ENCODE measurements at regions not wholly inside any gene's neighbourhood (a gene's known extent, or its start where the extent isn't known, plus 50 kb on each side); places are given as distances from the start of the nearest gene placed in this dataset.

DNA sequence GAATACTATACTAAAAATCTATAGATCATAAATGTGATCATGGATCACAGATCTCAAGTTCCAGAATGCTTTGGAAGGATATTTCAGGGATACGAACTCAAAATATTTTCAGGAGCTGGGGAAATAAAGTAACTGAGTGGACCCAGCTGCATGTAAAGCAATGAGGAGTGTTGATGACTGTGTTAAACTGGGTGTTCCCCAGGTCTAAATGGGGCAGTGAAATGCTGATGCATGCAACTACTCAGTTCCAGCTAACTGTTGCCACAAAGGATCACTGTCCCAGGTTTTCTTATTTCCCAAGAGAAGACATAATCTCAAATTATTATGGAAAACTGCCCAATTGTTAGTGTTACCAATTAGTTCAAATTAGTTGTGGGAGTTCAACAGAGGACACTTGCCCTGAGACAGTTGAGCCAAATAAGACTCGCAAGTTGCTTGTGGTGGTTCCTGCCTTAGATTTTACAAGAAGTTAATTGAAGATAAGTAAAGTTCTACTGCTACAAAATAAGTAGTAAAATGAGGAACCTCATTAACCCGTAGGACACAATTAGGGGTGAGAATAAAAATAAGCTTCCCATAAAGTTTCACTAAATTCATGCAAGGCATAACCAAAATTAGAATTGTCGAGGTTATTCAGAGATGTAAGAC, 66.3 kb upstream of the IL12A start:
- DNase-seq = no peak

DNA sequence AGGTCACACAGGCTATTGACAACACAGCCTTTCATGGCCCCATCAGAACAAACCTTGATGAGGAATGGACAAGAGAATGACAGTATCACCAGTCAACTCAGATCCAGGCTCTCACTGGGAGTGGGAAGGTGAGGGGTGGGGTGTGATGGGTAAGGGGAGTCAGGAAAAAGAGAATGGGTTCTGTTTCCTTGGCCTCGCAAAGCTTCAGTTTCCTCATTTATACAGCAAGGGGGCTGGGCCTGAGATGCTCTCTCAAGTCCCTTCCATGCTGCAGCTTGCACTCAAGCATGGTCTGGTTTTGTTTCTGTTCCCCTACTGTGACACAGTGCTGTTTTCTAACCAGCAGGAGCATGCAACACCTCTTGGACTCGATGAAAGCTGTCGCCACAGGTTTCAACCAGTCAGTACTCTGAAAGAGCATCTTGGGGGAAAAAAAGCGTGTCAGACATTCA, 65.7 kb upstream of the IL12A start:
- DNase-seq = no peak

DNA sequence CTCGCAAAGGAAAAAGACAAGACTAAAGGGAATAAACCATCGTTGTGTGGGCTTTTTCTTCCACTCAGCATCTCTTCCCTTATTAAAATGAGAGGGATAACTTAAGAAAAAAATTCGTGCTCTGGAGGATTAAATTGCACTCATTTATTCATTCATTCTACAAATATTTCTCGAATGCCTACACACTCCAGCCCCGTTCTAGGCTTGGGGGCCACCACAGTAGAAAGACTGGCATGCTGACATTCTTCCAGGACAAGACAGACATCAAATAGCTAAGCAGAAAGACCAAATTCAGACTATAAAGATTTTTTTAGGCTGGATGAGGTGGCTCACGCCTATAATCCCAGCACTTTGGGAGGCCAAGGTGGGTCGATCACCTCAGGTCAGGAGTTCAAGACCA, 65.3 kb upstream of the IL12A start:
- no peak for DNase-seq

DNA sequence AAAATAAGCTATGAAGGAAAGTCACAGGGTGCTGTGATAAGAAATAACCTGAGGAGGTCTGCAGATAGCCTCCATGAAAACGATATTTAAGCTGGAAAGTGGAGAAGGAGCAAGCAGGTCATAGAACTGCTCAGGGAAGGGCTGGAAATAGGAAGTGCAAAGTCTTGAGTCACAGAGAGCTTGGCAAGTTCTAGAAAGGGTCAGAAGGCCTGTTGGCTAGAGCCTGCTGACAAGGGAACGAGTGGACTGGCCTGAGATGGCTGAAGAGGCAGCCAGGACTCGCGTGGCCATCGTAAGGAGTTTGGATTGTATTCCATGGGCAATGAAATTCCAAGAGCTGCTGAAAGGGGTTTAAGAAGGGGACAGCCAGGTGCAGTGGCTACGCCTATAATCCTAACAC, 64.7 kb upstream of the IL12A start:
- DNase-seq = no peak

DNA sequence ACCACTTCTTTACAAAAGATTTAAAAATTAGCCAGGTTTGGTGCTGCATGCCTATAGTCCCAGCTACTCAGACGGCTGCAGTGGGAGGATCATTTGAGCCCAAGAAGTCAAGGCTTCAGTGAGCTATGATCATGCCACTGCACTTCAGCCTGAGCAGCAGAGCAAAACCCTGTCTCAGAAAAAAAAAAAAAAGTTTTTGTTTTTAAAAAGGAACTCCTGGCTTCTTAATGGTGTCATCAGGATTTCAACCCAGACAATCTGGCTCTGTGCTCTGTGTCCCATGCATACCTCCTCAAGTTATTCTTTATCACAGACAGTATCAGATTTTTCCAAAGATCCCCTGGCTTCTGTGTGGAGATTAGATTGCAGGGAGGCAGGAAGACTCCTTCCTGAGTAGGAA, 64.2 kb upstream of the IL12A start:
- no peak for DNase-seq

DNA sequence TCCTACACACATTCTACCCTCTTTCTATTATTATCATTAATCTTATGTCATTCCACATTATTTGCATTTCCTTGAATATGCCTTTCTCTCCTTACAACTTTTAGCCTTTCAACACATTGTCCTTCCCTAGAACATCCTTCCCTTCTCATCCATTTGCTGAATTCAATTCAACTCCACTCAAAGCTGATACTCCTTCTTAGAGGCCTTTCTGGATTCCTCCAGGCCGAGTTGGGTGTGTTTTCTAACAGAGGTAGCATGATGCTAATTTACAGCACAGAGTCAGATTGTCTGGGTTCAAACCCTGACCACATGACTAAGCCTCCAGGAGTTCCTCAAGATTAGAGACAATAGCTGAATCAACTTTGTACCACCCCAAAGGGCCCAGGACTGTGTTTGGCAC, 63.4 kb upstream of the IL12A start:
- no peak for DNase-seq

DNA sequence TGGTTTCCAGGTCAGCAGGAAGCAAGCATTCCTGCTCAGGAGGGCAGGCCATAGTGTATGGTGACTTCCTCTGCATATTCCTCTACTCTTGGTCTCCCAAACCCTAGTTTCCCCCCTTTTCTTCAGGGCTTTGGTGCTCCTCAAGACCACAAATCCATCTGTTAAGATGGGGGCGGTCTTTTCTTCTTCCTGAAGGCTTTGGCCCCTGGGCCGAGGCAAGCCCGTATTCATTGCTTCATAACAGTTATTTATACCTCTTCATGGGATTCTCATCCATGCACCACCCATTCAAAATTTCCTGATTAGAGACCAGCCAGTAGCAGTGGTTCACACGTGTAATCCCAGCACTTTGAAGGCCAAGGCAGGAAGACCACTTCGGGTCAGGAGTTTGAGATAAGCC, 62.1 kb upstream of the IL12A start:
- no peak for DNase-seq

DNA sequence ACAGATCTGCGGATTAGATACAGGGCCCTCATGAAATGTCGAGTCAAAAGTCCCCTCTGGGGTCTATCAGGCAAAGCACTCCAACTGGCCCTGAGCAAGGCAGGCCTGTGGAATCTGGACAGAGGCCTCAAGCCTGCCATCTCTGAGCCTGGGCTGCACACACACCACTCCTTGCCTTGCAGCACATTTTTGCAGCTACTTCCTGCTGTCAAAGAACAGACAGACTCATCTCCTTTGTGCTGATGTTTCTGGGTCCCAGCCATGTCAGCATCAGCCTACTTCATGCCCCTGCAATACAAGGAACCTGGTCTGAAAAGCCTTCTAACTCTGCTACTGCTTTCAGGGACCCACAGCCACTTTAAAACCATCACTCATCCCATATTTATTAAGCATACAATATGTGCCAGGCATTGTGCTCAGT, 60.6 kb upstream of the IL12A start:
- no peak for DNase-seq

DNA sequence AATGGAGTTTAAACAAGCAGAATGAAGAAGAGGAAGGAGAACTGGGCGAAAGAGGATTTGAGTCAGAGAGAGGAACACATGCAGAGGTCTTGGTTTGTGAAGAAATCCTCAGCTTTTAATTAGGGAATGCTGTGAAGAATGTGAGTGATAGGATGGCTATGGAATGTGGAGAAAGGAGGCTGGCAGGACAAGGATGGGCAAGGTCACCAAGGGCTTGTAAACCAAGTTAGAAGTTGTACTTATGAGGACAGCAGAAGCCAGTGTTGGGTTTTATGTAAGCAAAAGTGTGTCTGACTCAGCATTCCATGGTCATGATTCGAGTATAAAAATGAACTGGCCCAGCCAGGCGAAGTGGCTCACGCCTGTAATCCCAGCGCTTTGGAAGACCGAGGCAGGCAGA, 60.0 kb upstream of the IL12A start:
- no peak for DNase-seq

DNA sequence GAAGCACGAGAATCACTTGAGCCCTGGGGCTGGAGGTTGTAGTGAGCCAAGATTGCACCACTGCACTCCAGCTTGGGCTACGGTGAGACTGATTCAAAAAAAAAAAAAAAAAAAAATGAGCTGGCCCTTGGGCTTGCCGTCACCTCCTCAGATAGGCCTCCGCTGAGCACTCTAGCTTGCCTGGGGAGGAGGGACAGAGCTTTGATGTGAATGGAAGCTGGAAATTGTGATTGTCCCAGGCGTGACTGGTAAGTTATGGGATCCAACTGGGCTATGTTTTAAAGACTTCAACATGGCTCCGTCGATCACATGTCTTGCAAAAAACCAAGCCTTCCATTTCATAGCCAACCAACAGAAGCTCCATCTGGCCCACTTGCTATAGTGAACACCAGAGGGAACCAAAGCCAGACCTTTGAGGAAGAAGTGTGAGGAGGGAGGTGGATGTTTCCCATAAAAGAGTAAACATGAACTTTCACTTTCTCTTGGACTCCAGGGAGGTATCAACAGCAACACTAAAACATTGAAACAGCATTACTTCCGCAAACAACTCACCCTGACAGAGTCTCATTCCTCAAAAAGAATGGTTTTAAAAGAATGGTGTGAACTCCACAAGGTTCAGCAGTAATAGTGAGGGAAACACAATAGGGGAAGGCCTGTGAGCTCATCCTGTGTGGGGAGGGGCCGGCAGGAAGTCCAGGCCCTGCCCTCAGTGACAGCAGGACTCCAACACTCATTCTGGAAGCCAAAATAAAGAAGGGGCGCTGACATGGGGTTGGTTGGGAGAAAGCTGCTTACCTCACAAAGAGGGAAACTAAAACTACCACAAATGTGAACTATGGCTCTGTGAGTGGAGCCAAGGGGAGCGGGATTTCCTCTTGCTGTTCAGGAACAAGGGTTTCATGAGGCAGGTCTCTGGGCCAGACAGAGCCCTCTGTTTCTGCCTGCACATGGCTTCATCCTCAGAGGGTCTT, 59.2 kb upstream of the IL12A start:
- DNase-seq = no peak

DNA sequence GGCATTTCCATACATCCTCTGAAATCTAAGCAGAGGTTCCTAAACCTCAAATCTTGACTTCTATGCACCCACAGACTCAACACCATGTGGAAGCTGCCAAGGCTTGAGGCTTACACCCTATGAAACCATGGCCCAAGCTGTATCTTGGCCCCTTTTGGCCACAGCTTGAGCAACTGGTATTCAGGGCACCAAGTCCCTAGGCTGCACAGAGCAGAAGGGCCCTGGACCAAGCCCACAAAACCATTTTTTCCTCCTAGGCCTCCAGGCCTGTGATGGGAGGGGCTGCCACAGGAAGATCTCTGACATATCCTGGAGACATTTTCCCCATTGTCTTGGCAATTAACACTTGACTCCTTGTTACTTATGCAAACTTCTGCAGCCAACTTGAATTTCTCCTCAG, 54.4 kb upstream of the IL12A start:
- no peak for DNase-seq

DNA sequence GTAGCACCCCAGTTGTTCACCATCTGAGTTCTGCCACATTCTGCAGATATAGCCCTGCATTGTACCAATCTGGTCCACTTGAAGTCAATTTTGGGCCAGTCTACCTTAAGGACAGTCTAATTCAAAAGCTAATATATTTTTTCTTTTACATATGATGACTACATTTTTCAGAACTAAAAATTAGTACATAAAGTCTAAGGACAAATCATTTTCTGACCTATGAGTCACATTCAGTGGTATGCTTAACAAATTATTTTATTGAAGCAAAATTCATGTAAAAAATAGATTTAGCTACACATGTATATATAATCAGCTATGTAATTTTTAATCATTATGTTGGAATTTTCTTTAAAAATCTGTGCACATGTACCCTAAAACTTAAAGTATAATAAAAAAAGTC, 52.1 kb upstream of the IL12A start:
- DNase-seq = no peak

DNA sequence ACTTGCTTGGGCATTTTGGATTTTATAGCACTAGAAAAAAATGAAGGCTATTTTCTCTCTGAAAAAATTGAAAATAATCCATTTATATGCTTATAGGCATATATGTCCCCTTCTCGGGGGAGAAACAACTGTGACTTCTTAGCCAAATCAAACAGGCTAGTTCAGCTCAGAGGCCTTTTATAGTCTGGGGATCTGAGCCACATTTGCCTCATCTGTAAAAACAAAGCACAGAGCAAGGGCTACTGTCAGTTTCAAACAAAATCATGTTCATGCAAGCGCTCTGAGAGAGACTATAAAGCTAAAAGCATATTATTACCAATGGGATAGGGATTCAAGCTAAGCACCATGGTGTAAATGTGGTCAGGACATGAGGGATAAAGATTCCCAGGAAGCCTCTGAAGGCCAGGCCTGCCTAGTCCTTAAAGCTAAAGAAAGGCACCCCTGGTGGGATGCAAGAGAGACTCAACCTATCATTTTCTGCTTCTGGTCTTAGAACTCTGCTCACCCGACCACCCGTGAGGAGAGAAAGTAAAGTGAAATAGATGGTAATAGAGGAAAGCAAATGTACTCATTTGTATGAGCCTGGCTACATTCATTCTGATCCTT, 51.0 kb upstream of the IL12A start:
- no peak for DNase-seq

DNA sequence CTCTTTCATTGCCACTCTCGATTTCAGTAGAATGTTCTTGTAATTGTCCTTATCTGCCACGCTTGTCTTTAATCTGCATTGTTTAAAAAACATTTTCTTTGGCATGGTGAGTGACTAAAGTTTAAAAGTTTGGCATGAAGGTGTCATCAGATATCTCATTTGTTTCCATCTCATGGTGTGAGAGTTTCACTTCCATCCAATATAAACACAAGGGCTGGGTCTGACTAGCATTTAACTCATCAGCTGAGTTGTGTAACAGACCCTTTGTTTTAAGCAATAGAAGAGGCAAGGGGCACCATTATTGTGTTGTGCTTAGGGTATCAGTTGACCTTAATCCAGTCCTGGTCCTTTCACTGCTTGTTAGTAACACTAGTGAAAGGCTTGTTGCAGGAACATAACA, 49.9 kb upstream of the IL12A start:
- DNase-seq = no peak

Measured in SHP77 (cell line).